ENCODE measurements at regions not wholly inside any gene's neighbourhood (a gene's known extent, or its start where the extent isn't known, plus 50 kb on each side); places are given as distances from the start of the nearest gene placed in this dataset.
"Not testable (repeated sequence)": the region's sequence is repeated elsewhere in the genome, so short reads cannot be mapped to it uniquely, and the experiment has no call there.

- no peak for DNase-seq (ENCODE audit: low spot score)
- Histone ChIP-seq H3K4me3 (ENCODE audit: low read depth, low read length, poor library complexity, severe bottlenecking) (no peak overlapping the region), H3K36me3 (ENCODE audit: insufficient read depth, low read length, poor library complexity, severe bottlenecking) (no peaks in the 10 kb centered on the region), H3K27ac (ENCODE audit: low read depth, low read length, poor library complexity, severe bottlenecking) (no peak overlapping the region), H3K27me3 (replicated peaks; ENCODE audit: insufficient read depth, low read depth, low read length, poor library complexity) (no peaks in the 10 kb centered on the region), H3K4me1 (ENCODE audit: insufficient read depth, low read length, poor library complexity, severe bottlenecking) (no peaks in the 10 kb centered on the region), H3K9me3 (ENCODE audit: low read depth, low read length, poor library complexity, severe bottlenecking) (no peaks in the 10 kb centered on the region)
- intact Hi-C loops (cut with micrococcal nuclease; ENCODE audit: unreplicated experiment): no loop called here
- ChIA-PET POLR2A (ENCODE audit: low non-redundant PET) (no interaction called here), CTCF (no interaction called here)
- BruUV-seq (replicated peaks): no TSS peak
- no peak for TF ChIP-seq EZH2 (IDR thresholded peaks at IDR 0.05; ENCODE audit: borderline replicate concordance, low read depth, low read length, poor library complexity, severe bottlenecking)
- no peak for TF ChIP-seq CTCF (conservative IDR thresholded peaks at IDR 0.05; ENCODE audit: low read depth, low read length)
Measured at GRCh38 chr11:34823639-34824038, 92.5 kb downstream of the APIP start.

GRCh38 chr11:34823197-34823596 lies 93.0 kb downstream of the APIP start:
- POLR2A ChIA-PET (ENCODE audit: low non-redundant PET): no interaction called here
- Histone ChIP-seq H3K4me3 (ENCODE audit: low read depth, low read length, poor library complexity, severe bottlenecking) (no peak overlapping the region), H3K27ac (ENCODE audit: low read depth, low read length, poor library complexity, severe bottlenecking) (no peak overlapping the region), H3K27me3 (replicated peaks; ENCODE audit: insufficient read depth, low read depth, low read length, poor library complexity) (no peaks in the 10 kb centered on the region), H3K9me3 (ENCODE audit: low read depth, low read length, poor library complexity, severe bottlenecking) (no peaks in the 10 kb centered on the region), H3K36me3 (ENCODE audit: insufficient read depth, low read length, poor library complexity, severe bottlenecking) (no peaks in the 10 kb centered on the region), H3K4me1 (ENCODE audit: insufficient read depth, low read length, poor library complexity, severe bottlenecking) (no peaks in the 10 kb centered on the region)
- TF ChIP-seq EZH2 (IDR thresholded peaks at IDR 0.05; ENCODE audit: borderline replicate concordance, low read depth, low read length, poor library complexity, severe bottlenecking) (no peak), CTCF (conservative IDR thresholded peaks at IDR 0.05; ENCODE audit: low read depth, low read length) (no peak)
- no TSS peak for BruUV-seq (replicated peaks)
- CTCF ChIA-PET: no interaction called here
- intact Hi-C loops (cut with micrococcal nuclease; ENCODE audit: unreplicated experiment): no loop called here
- DNase-seq (ENCODE audit: low spot score): no peak

DNA sequence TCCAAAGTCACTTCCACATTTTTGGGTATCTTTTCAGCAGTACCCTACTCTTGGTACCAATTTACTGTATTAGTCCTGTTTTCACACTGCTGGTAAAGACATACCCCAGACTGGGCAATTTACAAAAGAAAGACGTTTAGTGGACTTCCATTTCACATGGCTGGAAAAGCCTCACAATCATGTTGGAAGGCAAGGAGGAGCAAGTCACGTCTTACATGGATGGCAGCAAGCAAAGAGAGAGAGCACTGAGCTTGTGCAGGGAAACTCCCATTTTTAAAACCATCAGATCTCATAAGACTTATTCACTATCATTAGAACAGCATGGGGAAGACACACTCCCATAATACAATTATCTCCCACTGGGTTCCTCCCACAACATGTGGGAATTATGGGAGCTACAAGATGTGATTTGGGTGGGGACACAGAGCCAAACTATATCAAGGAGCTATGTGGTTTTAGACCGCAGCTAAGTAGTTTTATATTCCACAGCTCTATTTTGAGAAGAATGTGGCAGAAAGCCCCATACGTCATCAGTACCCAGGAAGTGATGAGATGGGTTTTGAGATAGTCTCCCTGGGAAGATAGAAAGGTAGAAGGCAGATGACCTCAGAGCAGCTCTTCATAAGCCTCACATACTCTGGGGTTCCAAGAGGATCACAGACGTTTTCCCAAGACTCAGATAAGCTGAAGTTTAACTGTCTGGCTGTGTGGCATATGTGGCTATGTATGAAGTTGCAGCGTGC lies 96.3 kb downstream of the APIP start:
- ChIA-PET CTCF (no interaction called here), POLR2A (ENCODE audit: low non-redundant PET) (no interaction called here)
- no TSS peak for BruUV-seq (replicated peaks)
- Histone ChIP-seq H3K4me3 (ENCODE audit: low read depth, low read length, poor library complexity, severe bottlenecking) (no peak overlapping the region), H3K36me3 (ENCODE audit: insufficient read depth, low read length, poor library complexity, severe bottlenecking) (no peaks in the 10 kb centered on the region), H3K27ac (ENCODE audit: low read depth, low read length, poor library complexity, severe bottlenecking) (no peak overlapping the region), H3K4me1 (ENCODE audit: insufficient read depth, low read length, poor library complexity, severe bottlenecking) (no peaks in the 10 kb centered on the region), H3K9me3 (ENCODE audit: low read depth, low read length, poor library complexity, severe bottlenecking) (peaks cover 5% of the 10 kb centered on the region), H3K27me3 (replicated peaks; ENCODE audit: insufficient read depth, low read depth, low read length, poor library complexity) (no peaks in the 10 kb centered on the region)
- TF ChIP-seq CTCF (conservative IDR thresholded peaks at IDR 0.05; ENCODE audit: low read depth, low read length): no peak
- no peak for TF ChIP-seq EZH2 (IDR thresholded peaks at IDR 0.05; ENCODE audit: borderline replicate concordance, low read depth, low read length, poor library complexity, severe bottlenecking)
- intact Hi-C loops (cut with micrococcal nuclease; ENCODE audit: unreplicated experiment): no loop called here
- DNase-seq (ENCODE audit: low spot score): no peak

GRCh38 chr11:34817812-34818211 lies 98.4 kb downstream of the APIP start:
- H3K4me1 ChIP-seq (ENCODE audit: insufficient read depth, low read length, poor library complexity, severe bottlenecking); H3K36me3 ChIP-seq (ENCODE audit: insufficient read depth, low read length, poor library complexity, severe bottlenecking); POLR2A ChIA-PET (ENCODE audit: low non-redundant PET); CTCF ChIA-PET; BruUV-seq (replicated peaks); DNase-seq (ENCODE audit: low spot score); H3K4me3 ChIP-seq (ENCODE audit: low read depth, low read length, poor library complexity, severe bottlenecking); H3K27ac ChIP-seq (ENCODE audit: low read depth, low read length, poor library complexity, severe bottlenecking); intact Hi-C loops (cut with micrococcal nuclease; ENCODE audit: unreplicated experiment); H3K27me3 ChIP-seq (replicated peaks; ENCODE audit: insufficient read depth, low read depth, low read length, poor library complexity): not testable (repeated sequence)
- H3K9me3 ChIP-seq (ENCODE audit: low read depth, low read length, poor library complexity, severe bottlenecking): peaks cover 12% of the 10 kb centered on the region
